ENCODE measurements at regions not wholly inside any gene's neighbourhood (a gene's known extent, or its start where the extent isn't known, plus 50 kb on each side); places are given as distances from the start of the nearest gene placed in this dataset.

DNA sequence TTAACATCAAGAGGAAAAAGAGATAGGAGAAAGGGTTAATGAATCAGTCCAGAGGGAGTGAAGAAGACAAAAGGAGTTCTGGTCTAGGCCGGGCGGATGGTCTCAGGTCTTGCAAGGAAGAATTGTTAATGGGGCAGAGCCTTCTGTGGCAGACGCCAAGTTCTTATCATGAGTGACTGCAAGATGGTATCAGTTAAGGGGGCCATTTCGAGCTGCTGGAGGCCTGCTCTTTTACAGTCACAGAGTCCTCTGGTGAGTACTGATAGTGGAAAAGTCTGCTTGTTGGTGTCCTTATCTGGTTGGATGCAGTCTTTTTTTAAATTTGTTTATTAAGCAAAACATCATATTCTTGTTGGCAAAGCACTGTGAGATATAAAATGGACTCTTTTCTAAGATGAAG, 590.9 kb upstream of the SGCG start:
- H3K36me3 ChIP-seq (ENCODE audit: low read depth) = no peaks in the 10 kb centered on the region
- H3K79me2 ChIP-seq (ENCODE audit: low read depth) = no peaks in the 10 kb centered on the region
- no peak overlapping the region for H2AFZ ChIP-seq
- intact Hi-C loops (cut with micrococcal nuclease; ENCODE audit: unreplicated experiment) = no loop called here
- H3K9me3 ChIP-seq (ENCODE audit: insufficient read depth, low read depth) = no peaks in the 10 kb centered on the region
- ChIA-PET POLR2A (ENCODE audit: unreplicated experiment) (no interaction called here), CTCF (no interaction called here)
- no peaks in the 10 kb centered on the region for H3F3A ChIP-seq (ENCODE audit: insufficient read depth, low read depth)
- H3K9me2 ChIP-seq (ENCODE audit: insufficient read depth) = no peaks in the 10 kb centered on the region
- DNase-seq = no peak
- TF ChIP-seq, protein P1, sequence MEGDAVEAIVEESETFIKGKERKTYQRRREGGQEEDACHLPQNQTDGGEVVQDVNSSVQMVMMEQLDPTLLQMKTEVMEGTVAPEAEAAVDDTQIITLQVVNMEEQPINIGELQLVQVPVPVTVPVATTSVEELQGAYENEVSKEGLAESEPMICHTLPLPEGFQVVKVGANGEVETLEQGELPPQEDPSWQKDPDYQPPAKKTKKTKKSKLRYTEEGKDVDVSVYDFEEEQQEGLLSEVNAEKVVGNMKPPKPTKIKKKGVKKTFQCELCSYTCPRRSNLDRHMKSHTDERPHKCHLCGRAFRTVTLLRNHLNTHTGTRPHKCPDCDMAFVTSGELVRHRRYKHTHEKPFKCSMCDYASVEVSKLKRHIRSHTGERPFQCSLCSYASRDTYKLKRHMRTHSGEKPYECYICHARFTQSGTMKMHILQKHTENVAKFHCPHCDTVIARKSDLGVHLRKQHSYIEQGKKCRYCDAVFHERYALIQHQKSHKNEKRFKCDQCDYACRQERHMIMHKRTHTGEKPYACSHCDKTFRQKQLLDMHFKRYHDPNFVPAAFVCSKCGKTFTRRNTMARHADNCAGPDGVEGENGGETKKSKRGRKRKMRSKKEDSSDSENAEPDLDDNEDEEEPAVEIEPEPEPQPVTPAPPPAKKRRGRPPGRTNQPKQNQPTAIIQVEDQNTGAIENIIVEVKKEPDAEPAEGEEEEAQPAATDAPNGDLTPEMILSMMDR (conservative IDR thresholded peaks at IDR 0.05) = no peak
- TF ChIP-seq EZH2 (IDR thresholded peaks at IDR 0.05; ENCODE audit: low read depth) = no peak
- H3K27ac ChIP-seq = no peak overlapping the region
- H3K4me2 ChIP-seq = no peak overlapping the region
- H3K4me3 ChIP-seq = no peak overlapping the region
- no TSS peak for BruUV-seq (replicated peaks)
- no peaks in the 10 kb centered on the region for H4K20me1 ChIP-seq (ENCODE audit: insufficient read depth)
- H3K27me3 ChIP-seq (ENCODE audit: insufficient read depth, low read depth) = peaks cover 16% of the 10 kb centered on the region
- no peaks in the 10 kb centered on the region for H3K4me1 ChIP-seq (replicated peaks; ENCODE audit: insufficient read depth)

GRCh38 chr13:22592515-22592914, 588.3 kb upstream of the SGCG start:
- Histone ChIP-seq H3K9me2 (ENCODE audit: insufficient read depth) (no peaks in the 10 kb centered on the region), H3F3A (ENCODE audit: insufficient read depth, low read depth) (no peaks in the 10 kb centered on the region), H3K27me3 (ENCODE audit: insufficient read depth, low read depth) (peaks cover 21% of the 10 kb centered on the region), H4K20me1 (ENCODE audit: insufficient read depth) (no peaks in the 10 kb centered on the region), H3K4me2 (no peak overlapping the region), H3K9me3 (ENCODE audit: insufficient read depth, low read depth) (no peaks in the 10 kb centered on the region), H3K36me3 (ENCODE audit: low read depth) (no peaks in the 10 kb centered on the region), H3K4me3 (no peak overlapping the region), H3K4me1 (replicated peaks; ENCODE audit: insufficient read depth) (no peaks in the 10 kb centered on the region), H2AFZ (no peak overlapping the region), H3K79me2 (ENCODE audit: low read depth) (no peaks in the 10 kb centered on the region), H3K27ac (no peak overlapping the region)
- CTCF ChIA-PET = no interaction called here
- BruUV-seq (replicated peaks) = no TSS peak
- POLR2A ChIA-PET (ENCODE audit: unreplicated experiment) = no interaction called here
- no peak for DNase-seq
- intact Hi-C loops (cut with micrococcal nuclease; ENCODE audit: unreplicated experiment) = no loop called here
- no peak for TF ChIP-seq EZH2 (IDR thresholded peaks at IDR 0.05; ENCODE audit: low read depth)
- TF ChIP-seq, protein P1 (conservative IDR thresholded peaks at IDR 0.05) = no peak

- ChIA-PET POLR2A (ENCODE audit: unreplicated experiment) (no interaction called here), CTCF (no interaction called here)
- intact Hi-C loops (cut with micrococcal nuclease; ENCODE audit: unreplicated experiment) = no loop called here
Observed at GRCh38 chr13:22594041-22594440, 586.7 kb upstream of the SGCG start.

More at GRCh38 chr13:22594041-22594440, 586.7 kb upstream of the SGCG start:
- BruUV-seq (replicated peaks) = no TSS peak
- Histone ChIP-seq H3K27ac (no peak overlapping the region), H3K9me2 (ENCODE audit: insufficient read depth) (no peaks in the 10 kb centered on the region), H3K4me2 (no peak overlapping the region), H3K9me3 (ENCODE audit: insufficient read depth, low read depth) (no peaks in the 10 kb centered on the region), H3K27me3 (ENCODE audit: insufficient read depth, low read depth) (peaks cover 21% of the 10 kb centered on the region), H3K36me3 (ENCODE audit: low read depth) (no peaks in the 10 kb centered on the region), H3K4me1 (replicated peaks; ENCODE audit: insufficient read depth) (no peaks in the 10 kb centered on the region), H3F3A (ENCODE audit: insufficient read depth, low read depth) (no peaks in the 10 kb centered on the region), H4K20me1 (ENCODE audit: insufficient read depth) (no peaks in the 10 kb centered on the region), H2AFZ (no peak overlapping the region), H3K79me2 (ENCODE audit: low read depth) (no peaks in the 10 kb centered on the region), H3K4me3 (no peak overlapping the region)
- no peak for DNase-seq
- no peak for TF ChIP-seq EZH2 (IDR thresholded peaks at IDR 0.05; ENCODE audit: low read depth)
- TF ChIP-seq, protein P1 (conservative IDR thresholded peaks at IDR 0.05) = no peak
